Ishikawa (cell line): ENCODE measurements at regions not wholly inside any gene's neighbourhood (a gene's known extent, or its start where the extent isn't known, plus 50 kb on each side); places are given as distances from the start of the nearest gene placed in this dataset.

Experiments used
- EP300 ChIP-seq: IDR thresholded peaks from 2 replicates; pipeline ENCODE4 v1.6.1; 2012; ENCODE audit warnings: borderline replicate concordance
- RAD21 ChIP-seq: IDR thresholded peaks from 2 replicates; pipeline ENCODE4 v1.6.1; 2012; ENCODE audit warnings: low read depth
- USF1 ChIP-seq: IDR thresholded peaks from 2 replicates; pipeline ENCODE4 v1.6.1; 2012
- TF ChIP-seq, protein P1 (sequence below): IDR thresholded peaks from 2 replicates; pipeline ENCODE4 v1.6.1; 2012; ENCODE audit warnings: low read depth, mild to moderate bottlenecking
- TF ChIP-seq, protein P2 (sequence below): IDR thresholded peaks from 2 replicates; pipeline ENCODE4 v1.6.1; 2012

DNA sequence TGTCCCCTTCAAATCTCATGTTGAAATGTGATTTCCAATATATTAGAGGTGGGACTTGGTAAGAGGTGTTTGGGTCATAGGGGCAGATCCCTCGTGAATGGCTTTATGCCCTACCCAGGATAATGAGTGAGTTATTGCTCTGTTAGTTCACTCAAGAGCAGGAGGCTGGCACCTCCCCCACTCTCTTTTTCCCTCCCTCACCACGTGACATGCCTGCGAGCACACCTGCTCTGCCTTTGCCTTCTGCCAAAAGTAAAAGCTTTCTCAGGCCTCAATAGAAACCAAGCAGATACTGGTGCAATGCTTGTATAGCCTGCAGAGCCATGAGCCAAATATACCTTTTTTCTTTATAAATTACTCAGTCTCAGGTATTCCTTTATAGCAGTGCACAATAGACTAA, 286.3 kb upstream of the UGT8 start:
- TF ChIP-seq RAD21: no peak
- TF ChIP-seq, protein P1, sequence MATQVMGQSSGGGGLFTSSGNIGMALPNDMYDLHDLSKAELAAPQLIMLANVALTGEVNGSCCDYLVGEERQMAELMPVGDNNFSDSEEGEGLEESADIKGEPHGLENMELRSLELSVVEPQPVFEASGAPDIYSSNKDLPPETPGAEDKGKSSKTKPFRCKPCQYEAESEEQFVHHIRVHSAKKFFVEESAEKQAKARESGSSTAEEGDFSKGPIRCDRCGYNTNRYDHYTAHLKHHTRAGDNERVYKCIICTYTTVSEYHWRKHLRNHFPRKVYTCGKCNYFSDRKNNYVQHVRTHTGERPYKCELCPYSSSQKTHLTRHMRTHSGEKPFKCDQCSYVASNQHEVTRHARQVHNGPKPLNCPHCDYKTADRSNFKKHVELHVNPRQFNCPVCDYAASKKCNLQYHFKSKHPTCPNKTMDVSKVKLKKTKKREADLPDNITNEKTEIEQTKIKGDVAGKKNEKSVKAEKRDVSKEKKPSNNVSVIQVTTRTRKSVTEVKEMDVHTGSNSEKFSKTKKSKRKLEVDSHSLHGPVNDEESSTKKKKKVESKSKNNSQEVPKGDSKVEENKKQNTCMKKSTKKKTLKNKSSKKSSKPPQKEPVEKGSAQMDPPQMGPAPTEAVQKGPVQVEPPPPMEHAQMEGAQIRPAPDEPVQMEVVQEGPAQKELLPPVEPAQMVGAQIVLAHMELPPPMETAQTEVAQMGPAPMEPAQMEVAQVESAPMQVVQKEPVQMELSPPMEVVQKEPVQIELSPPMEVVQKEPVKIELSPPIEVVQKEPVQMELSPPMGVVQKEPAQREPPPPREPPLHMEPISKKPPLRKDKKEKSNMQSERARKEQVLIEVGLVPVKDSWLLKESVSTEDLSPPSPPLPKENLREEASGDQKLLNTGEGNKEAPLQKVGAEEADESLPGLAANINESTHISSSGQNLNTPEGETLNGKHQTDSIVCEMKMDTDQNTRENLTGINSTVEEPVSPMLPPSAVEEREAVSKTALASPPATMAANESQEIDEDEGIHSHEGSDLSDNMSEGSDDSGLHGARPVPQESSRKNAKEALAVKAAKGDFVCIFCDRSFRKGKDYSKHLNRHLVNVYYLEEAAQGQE: no peak
- no peak for TF ChIP-seq EP300
- TF ChIP-seq USF1: no peak
- TF ChIP-seq, protein P2, sequence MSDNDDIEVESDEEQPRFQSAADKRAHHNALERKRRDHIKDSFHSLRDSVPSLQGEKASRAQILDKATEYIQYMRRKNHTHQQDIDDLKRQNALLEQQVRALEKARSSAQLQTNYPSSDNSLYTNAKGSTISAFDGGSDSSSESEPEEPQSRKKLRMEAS: no peak
